Activated CD8-positive, alpha-beta T cell treated with anti-CD3 and anti-CD28 coated beads for 36 hours (primary cell): ENCODE measurements at regions not wholly inside any gene's neighbourhood (a gene's known extent, or its start where the extent isn't known, plus 50 kb on each side); places are given as distances from the start of the nearest gene placed in this dataset.

Experiments
- ATAC-seq: fragments of 200-7000 bp; cut with Tn5 transposase; one replicate; pipeline ENCODE4 v1.10.0; 2021; ENCODE audit warnings: mild to moderate bottlenecking, moderate library complexity
- CTCF ChIA-PET: fragments of 350-600 bp; sonication (Branson Sonifier 250); formaldehyde crosslinking; loops from one replicate; lab custom pipeline; 2021; ENCODE audit warnings: antibody characterized with exemption; lab: Charles Lee
- POLR2A ChIA-PET: fragments of 350-600 bp; sonication (Branson Sonifier 250); formaldehyde crosslinking; loops from one replicate; lab custom pipeline; 2021; ENCODE audit warnings: antibody characterized with exemption; lab: Charles Lee
- DNase-seq: peaks from one replicate; pipeline ENCODE4 v3.0.0-alpha.2; 2020
- H3K27ac Mint-ChIP-seq: one replicate; pipeline ENCODE4 v1.8.0; 2021; ENCODE audit warnings: mild to moderate bottlenecking, mixed read lengths
- H3K27me3 Mint-ChIP-seq: one replicate; pipeline ENCODE4 v1.8.0; 2021; ENCODE audit warnings: mixed read lengths
- H3K36me3 Mint-ChIP-seq: one replicate; pipeline ENCODE4 v1.8.0; 2021; ENCODE audit warnings: low read depth, mixed read lengths
- H3K4me1 Mint-ChIP-seq: one replicate; pipeline ENCODE4 v1.8.0; 2021; ENCODE audit warnings: low read depth, mixed read lengths
- H3K4me3 Mint-ChIP-seq: one replicate; pipeline ENCODE4 v1.8.0; 2021; ENCODE audit warnings: mild to moderate bottlenecking, moderate library complexity, mixed read lengths
- H3K9me3 Mint-ChIP-seq: one replicate; pipeline ENCODE4 v1.8.0; 2021; ENCODE audit warnings: mixed read lengths
- intact Hi-C: fragments of 100-400 bp; cut with micrococcal nuclease; formaldehyde crosslinking; loops from one replicate; pipeline ENCODE4 v1.10.0; 2022
- TF ChIP-seq, protein P1 (sequence below): fragments of 200-600 bp; IDR thresholded peaks from one replicate; pipeline ENCODE4 v1.8.0; 2022; ENCODE audit warnings: antibody characterized with exemption, mild to moderate bottlenecking

DNA sequence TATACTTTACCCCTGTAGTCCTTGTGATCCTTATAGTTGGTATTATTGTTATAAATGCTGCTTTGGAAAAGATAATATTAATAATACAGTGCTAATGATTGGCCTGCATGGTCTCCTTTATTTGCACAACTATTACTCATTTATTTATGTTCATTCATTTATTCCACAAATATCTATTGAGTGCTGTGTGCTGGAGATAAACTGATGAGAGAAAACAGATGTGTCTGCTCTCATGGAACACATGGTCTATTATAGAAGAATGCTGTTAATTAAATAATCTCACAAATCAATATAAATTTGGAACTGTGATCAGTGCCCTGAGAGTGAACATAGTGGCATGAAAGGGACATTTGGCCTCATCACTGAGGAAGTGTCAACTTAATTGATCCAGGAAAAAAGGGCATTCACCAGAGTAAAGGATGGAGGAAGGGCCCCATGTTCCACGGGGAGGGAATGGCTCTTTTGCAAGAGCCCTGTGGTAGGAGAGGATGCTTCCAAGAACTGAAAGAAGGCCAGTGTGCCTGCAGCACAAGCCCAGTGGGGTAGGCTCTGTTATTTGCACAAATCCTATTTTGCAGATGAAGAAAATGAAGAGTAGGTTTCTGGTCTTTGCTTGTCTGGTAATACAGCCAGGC, 91.5 kb upstream of the STK39 start:
- Mint-ChIP-seq H3K4me3 (no peak overlapping the region), H3K9me3 (no peaks in the 10 kb centered on the region), H3K27me3 (no peaks in the 10 kb centered on the region), H3K4me1 (no peaks in the 10 kb centered on the region), H3K27ac (no peak overlapping the region), H3K36me3 (no peaks in the 10 kb centered on the region)
- CTCF ChIA-PET = interaction anchor here (1.4 to 2.7 kb wide), 2 partner anchors 8 to 16 kb away, joined by 3 to 15 read pairs; no protein-coding TSS in a partner anchor
- no peak for DNase-seq
- TF ChIP-seq, protein P1, sequence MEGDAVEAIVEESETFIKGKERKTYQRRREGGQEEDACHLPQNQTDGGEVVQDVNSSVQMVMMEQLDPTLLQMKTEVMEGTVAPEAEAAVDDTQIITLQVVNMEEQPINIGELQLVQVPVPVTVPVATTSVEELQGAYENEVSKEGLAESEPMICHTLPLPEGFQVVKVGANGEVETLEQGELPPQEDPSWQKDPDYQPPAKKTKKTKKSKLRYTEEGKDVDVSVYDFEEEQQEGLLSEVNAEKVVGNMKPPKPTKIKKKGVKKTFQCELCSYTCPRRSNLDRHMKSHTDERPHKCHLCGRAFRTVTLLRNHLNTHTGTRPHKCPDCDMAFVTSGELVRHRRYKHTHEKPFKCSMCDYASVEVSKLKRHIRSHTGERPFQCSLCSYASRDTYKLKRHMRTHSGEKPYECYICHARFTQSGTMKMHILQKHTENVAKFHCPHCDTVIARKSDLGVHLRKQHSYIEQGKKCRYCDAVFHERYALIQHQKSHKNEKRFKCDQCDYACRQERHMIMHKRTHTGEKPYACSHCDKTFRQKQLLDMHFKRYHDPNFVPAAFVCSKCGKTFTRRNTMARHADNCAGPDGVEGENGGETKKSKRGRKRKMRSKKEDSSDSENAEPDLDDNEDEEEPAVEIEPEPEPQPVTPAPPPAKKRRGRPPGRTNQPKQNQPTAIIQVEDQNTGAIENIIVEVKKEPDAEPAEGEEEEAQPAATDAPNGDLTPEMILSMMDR = no peak
- ATAC-seq = no peak
- intact Hi-C loops = no loop called here
- POLR2A ChIA-PET = interaction anchor here (1.2 kb wide), 1 partner anchor 15 kb away, joined by 3 read pairs; no protein-coding TSS in a partner anchor

DNA sequence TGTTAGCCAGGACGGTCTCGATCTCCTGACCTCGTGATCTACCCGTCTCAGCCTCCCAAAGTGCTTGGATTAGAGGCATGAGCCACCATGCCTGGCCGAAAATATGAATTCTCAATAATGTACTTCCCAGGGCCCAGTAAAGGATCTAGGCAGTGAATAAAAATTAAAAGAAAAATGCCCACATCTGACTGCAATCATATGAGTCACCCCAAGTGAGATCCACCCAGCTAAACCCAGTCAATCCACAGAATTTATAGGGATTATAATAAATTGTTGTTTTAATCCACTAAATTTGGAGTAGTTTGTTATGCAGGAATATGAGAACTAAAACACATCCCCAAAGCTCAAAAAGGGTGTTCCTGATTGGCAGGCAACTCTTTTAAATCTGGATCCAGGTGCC, 93.5 kb upstream of the STK39 start:
- intact Hi-C loops = no loop called here
- Mint-ChIP-seq H3K4me3 (no peak overlapping the region), H3K4me1 (no peaks in the 10 kb centered on the region), H3K9me3 (no peaks in the 10 kb centered on the region), H3K27me3 (peaks cover 1% of the 10 kb centered on the region), H3K36me3 (no peaks in the 10 kb centered on the region), H3K27ac (no peak overlapping the region)
- ChIA-PET CTCF (interaction anchor here (1.4 kb wide), 1 partner anchor 9 kb away, joined by 3 read pairs; no protein-coding TSS in a partner anchor), POLR2A (no interaction called here)
- TF ChIP-seq, protein P1 = no peak
- no peak for ATAC-seq
- no peak for DNase-seq

DNA sequence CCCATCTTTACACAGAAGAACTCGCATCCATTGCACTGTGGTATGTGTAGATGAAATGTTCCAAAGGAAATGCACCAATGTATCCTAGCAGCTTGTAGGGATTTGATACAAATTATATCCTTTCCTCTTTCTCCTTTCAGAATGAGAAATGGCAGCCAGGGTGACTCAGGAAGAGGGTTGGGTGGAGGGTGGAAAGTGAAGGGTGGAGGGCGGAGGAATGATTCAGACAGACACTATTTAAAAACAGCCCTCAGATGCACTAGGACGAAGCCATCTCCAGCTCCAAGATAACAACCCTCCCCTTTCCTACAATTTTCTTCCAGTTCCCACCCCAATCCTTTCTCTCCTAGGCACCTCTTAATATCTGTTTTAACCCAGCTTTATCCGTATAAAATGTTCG, 96.2 kb upstream of the STK39 start:
- Mint-ChIP-seq H3K27me3 (peaks cover 1% of the 10 kb centered on the region), H3K27ac (no peak overlapping the region), H3K9me3 (no peaks in the 10 kb centered on the region), H3K36me3 (no peaks in the 10 kb centered on the region), H3K4me3 (no peak overlapping the region), H3K4me1 (peaks cover 5% of the 10 kb centered on the region)
- POLR2A ChIA-PET = interaction anchor here (0.6 kb wide), 1 partner anchor 388 kb away, joined by 3 read pairs; no protein-coding TSS in a partner anchor
- TF ChIP-seq, protein P1 = no peak
- CTCF ChIA-PET = interaction anchor here (0.8 kb wide), 1 partner anchor 9 kb away, joined by 3 read pairs; no protein-coding TSS in a partner anchor
- no peak for ATAC-seq
- no peak for DNase-seq
- intact Hi-C loops = no loop called here

DNA sequence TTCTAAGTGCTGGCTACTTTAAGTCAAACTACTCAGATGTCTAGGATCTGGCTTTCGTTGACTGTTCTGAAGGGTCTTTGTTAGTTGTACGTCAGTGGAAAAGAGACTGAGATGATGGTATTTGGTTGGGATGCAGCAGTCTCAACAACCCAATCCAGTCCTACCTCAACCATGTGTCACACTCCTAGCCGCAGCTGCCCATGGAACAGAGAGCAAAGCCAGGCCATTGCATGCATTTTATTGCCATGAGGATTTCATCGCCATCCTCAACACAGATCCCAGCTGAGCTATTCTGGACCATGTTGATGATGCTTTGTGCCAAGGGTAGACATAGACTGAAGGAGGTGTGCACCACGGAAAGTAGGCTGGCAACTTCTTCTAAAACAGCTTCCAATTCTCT, 97.3 kb upstream of the STK39 start:
- Mint-ChIP-seq H3K9me3 (no peaks in the 10 kb centered on the region), H3K4me3 (no peak overlapping the region), H3K27ac (no peak overlapping the region), H3K4me1 (peaks cover 5% of the 10 kb centered on the region), H3K27me3 (peaks cover 1% of the 10 kb centered on the region), H3K36me3 (no peaks in the 10 kb centered on the region)
- ATAC-seq = no peak
- CTCF ChIA-PET = interaction anchor here (0.8 to 4.5 kb wide), 2 partner anchors 8 to 360 kb away, joined by 3 to 43 read pairs; no protein-coding TSS in a partner anchor
- POLR2A ChIA-PET = no interaction called here
- TF ChIP-seq, protein P1 = no peak
- intact Hi-C loops = loop anchor here (5.0 kb wide), 2 partner anchors 348 to 363 kb away; no protein-coding TSS in a partner anchor
- no peak for DNase-seq

DNA sequence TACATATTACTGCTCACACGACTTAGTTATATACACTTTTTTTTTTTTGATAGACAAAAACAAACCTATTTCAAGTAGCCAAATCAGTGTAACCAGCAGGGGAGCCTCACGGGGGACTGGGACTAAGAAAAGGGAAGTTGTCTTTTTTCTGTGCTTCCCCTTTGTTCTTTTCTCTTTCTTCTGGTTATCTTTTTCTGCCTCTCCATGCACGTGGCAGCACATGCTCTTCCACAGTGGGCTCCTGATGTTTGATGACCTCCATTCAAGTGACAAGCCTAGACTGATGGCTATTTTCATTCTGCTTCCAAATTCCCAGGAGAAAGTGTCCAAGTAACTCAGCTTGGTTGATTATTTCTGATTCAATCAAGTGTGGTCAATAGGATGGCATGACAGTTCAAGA, 98.2 kb upstream of the STK39 start:
- ChIA-PET CTCF (interaction anchor here (1.1 to 4.5 kb wide), 6 partner anchors 11 to 575 kb away, joined by 3 to 43 read pairs (median 12); no protein-coding TSS in a partner anchor), POLR2A (no interaction called here)
- ATAC-seq = no peak
- peaks cover 1% of the 10 kb centered on the region for H3K27me3 Mint-ChIP-seq
- H3K4me1 Mint-ChIP-seq = peaks cover 5% of the 10 kb centered on the region
- DNase-seq = no peak
- H3K9me3 Mint-ChIP-seq = no peaks in the 10 kb centered on the region
- intact Hi-C loops = loop anchor here (5.0 kb wide), 2 partner anchors 347 to 362 kb away; no protein-coding TSS in a partner anchor
- TF ChIP-seq, protein P1 = no peak
- no peaks in the 10 kb centered on the region for H3K36me3 Mint-ChIP-seq
- no peak overlapping the region for H3K4me3 Mint-ChIP-seq
- no peak overlapping the region for H3K27ac Mint-ChIP-seq
